HepG2 (cell line): ENCODE measurements at regions not wholly inside any gene's neighbourhood (a gene's known extent, or its start where the extent isn't known, plus 50 kb on each side); places are given as distances from the start of the nearest gene placed in this dataset.

Experiments
- ATAC-seq: fragments of 200-7000 bp; cut with Tn5 transposase; 3 replicates; pipeline ENCODE4 v1.9.1; 2020; ENCODE audit warnings: mild to moderate bottlenecking, moderate library complexity
- BruUV-seq: library from RNA; stranded (reverse); fragments of 400-500 nt; replicated peaks from 2 replicates; lab custom pipeline; 2021; lab: Mats Ljungman, UMichigan
- CTCF ChIA-PET: fragments of 300-600 bp; formaldehyde crosslinking; extraction: SDS; loops from one replicate; lab custom pipeline; 2021; ENCODE audit warnings: low total read pairs, inconsistent platforms, low intra/inter-chr PET ratio; lab: Yijun Ruan, JAX
- POLR2A ChIA-PET: fragments of 350-600 bp; sonication (Branson Sonifier 250); formaldehyde crosslinking; loops from one replicate; lab custom pipeline; 2020; ENCODE audit warnings: antibody characterized with exemption, inconsistent platforms; lab: Yijun Ruan, JAX
- DNase-seq: peaks from one replicate; pipeline ENCODE4 v3.0.0-alpha.2; 2015; ENCODE audit warnings: low spot score
- FAIRE-seq: peaks from 3 replicates; lab custom pipeline; 2011; peaks lifted over from hg19 to GRCh38; lab: Jason Lieb, UNC
- H2AFZ ChIP-seq: one replicate; pipeline ENCODE4 v1.6.1; 2011; ENCODE audit warnings: low read length, inconsistent platforms
- H3K27ac ChIP-seq: fragments of 300-600 bp; 3 replicates; pipeline ENCODE4 v1.8.0; 2011; ENCODE audit warnings: mixed run types, mild to moderate bottlenecking, mixed read lengths, low read length, inconsistent platforms; ENCODE audit not compliant: insufficient read depth; ENCODE audit errors: extremely low read length
- H3K27me3 ChIP-seq, 2 experiments: fragments of 200-600 bp in 1 of 2; 2 replicates in 1 of 2; 3 replicates in 1 of 2; pipeline versions ENCODE4 v1.6.0 to v1.8.0; 2011; ENCODE audit warnings: low read length in 2 of 2, mild to moderate bottlenecking in 2 of 2, moderate library complexity in 2 of 2, inconsistent platforms in 1 of 2; ENCODE audit not compliant: insufficient read depth in 2 of 2, control insufficient read depth in 1 of 2
- H3K36me3 ChIP-seq, 2 experiments: fragments of 200-600 bp in 1 of 2; replicated peaks in 1 of 2; 2 replicates in 1 of 2; 3 replicates in 1 of 2; pipeline versions ENCODE4 v1.5.1 to v1.8.0; 2011; ENCODE audit warnings: low read length in 2 of 2, inconsistent platforms in 1 of 2; ENCODE audit not compliant: insufficient read depth in 2 of 2, control insufficient read depth in 1 of 2
- H3K4me1 ChIP-seq: 2 replicates; pipeline ENCODE4 v1.5.1; 2012; ENCODE audit warnings: low read length, inconsistent platforms; ENCODE audit not compliant: insufficient read depth
- H3K4me2 ChIP-seq: 2 replicates; pipeline ENCODE4 v1.6.0; 2011; ENCODE audit warnings: low read depth, low read length, inconsistent platforms
- H3K4me3 ChIP-seq, 3 experiments: fragments of 200-600 bp in 1 of 3; sonication (generic), shearing (Covaris generic) in 1 of 3; replicated peaks in 1 of 3; 2 replicates each; pipeline ENCODE4 v1.5.1; 2011 to 2016; ENCODE audit warnings: low read length in 3 of 3, inconsistent platforms in 2 of 3, low read depth in 2 of 3, mild to moderate bottlenecking in 2 of 3, control low read depth in 1 of 3, mixed read lengths in 1 of 3; ENCODE audit not compliant: insufficient read depth in 1 of 3
- H3K79me2 ChIP-seq: one replicate; pipeline ENCODE4 v1.6.1; 2011; ENCODE audit warnings: low read length, inconsistent platforms; ENCODE audit not compliant: insufficient read depth
- H3K9ac ChIP-seq: 2 replicates; pipeline ENCODE4 v1.6.0; 2011; ENCODE audit warnings: mild to moderate bottlenecking, low read depth, low read length, inconsistent platforms; ENCODE audit not compliant: insufficient read depth
- H3K9me3 ChIP-seq: 2 replicates; pipeline ENCODE4 v1.5.1; 2012; ENCODE audit warnings: mild to moderate bottlenecking, low read length
- H4K20me1 ChIP-seq: 2 replicates; pipeline ENCODE4 v1.6.0; 2011; ENCODE audit warnings: inconsistent platforms, mild to moderate bottlenecking, low read length, moderate library complexity; ENCODE audit not compliant: insufficient read depth
- FUBP1 ChIP-seq: sonication (generic); formaldehyde crosslinking; IDR thresholded peaks from 2 replicates; pipeline ENCODE4 v1.5.1; 2020; ENCODE audit warnings: missing genetic modification reagents, mild to moderate bottlenecking, borderline replicate concordance
- GATAD2A ChIP-seq: IDR thresholded peaks from 2 replicates; pipeline ENCODE4 v1.6.1; 2016
- GTF2F1 ChIP-seq: fragments of 150-350 bp; IDR thresholded peaks from 2 replicates; pipeline ENCODE4 v1.6.1; 2014; ENCODE audit warnings: low read length
- HMGXB3 ChIP-seq: sonication (generic); formaldehyde crosslinking; IDR thresholded peaks from 2 replicates; pipeline ENCODE4 v1.4.0; 2020; ENCODE audit warnings: missing genetic modification reagents, borderline replicate concordance
- POLR2A ChIP-seq, 2 experiments: IDR thresholded peaks; 2 replicates each; pipeline ENCODE4 v1.6.1; 2011; ENCODE audit warnings: low read depth in 2 of 2, low read length in 2 of 2, mild to moderate bottlenecking in 1 of 2, moderate library complexity in 1 of 2; ENCODE audit not compliant: insufficient read depth in 1 of 2
- SALL2 ChIP-seq: sonication (generic); formaldehyde crosslinking; IDR thresholded peaks from 2 replicates; pipeline ENCODE4 v1.8.1; 2023; ENCODE audit warnings: mild to moderate bottlenecking, missing genetic modification reagents, inconsistent platforms
- TEAD3 ChIP-seq: optimal IDR thresholded peaks from 2 replicates; pipeline ENCODE3; 2016; ENCODE audit warnings: borderline replicate concordance
- TEF ChIP-seq: sonication (generic); formaldehyde crosslinking; IDR thresholded peaks from 2 replicates; pipeline ENCODE4 v1.5.0; 2020; ENCODE audit warnings: missing genetic modification reagents
- ZNF318 ChIP-seq: sonication (generic); formaldehyde crosslinking; IDR thresholded peaks from 2 replicates; pipeline ENCODE4 v1.4.0; 2020; ENCODE audit warnings: mild to moderate bottlenecking, missing genetic modification reagents
- ZNF441 ChIP-seq: sonication (generic); formaldehyde crosslinking; IDR thresholded peaks from 2 replicates; pipeline ENCODE4 v1.7.0; 2021; ENCODE audit warnings: missing genetic modification reagents, borderline replicate concordance
- WGBS: methylation state at CpG from one replicate; pipeline ENCODE4 v1.1.6; 2017; ENCODE audit warnings: low lambda C conversion rate; 5-methylcytosine and 5-hydroxymethylcytosine counted together
- in situ Hi-C: cut with HindIII; loops from 2 replicates; pipeline ENCODE4 v1.10.0; 2017; ENCODE audit warnings: low pct_unique_long_range_greater_than_20kb; ENCODE audit not compliant: extremely low pct_ligation_motif_present
- intact Hi-C: fragments of 100-400 bp; cut with micrococcal nuclease; formaldehyde crosslinking; loops from one replicate; pipeline ENCODE4 v1.10.0; 2022; ENCODE audit not compliant: unreplicated experiment

GRCh38 chr2:190815226-190815625 lies 65.4 kb upstream of the GLS start:
- FAIRE-seq (no peak), ATAC-seq (no peak), DNase-seq (no peak)
- Histone ChIP-seq H3K4me1 (peaks cover 35% of the 10 kb centered on the region), H3K79me2 (peaks cover 22% of the 10 kb centered on the region), H3K27me3 (no peaks in the 10 kb centered on the region), H3K36me3 (no peaks in the 10 kb centered on the region), H3K4me3 (no peak overlapping the region), H2AFZ (no peak overlapping the region), H3K27ac (no peak overlapping the region), H3K4me2 (no peak overlapping the region), H3K9me3 (no peaks in the 10 kb centered on the region), H3K9ac (no peak overlapping the region), H4K20me1 (no peaks in the 10 kb centered on the region)
- BruUV-seq = no TSS peak
- 88% methylated on average over 2 of the region's 2 CpGs for WGBS
- intact Hi-C loops = loop anchor here (10.0 kb wide), 1 partner anchor 200 kb away; the partner anchor contains the start of gene STAT1
- ChIA-PET CTCF (no interaction called here), POLR2A (no interaction called here)
- in situ Hi-C loops = no loop called here
- TF ChIP-seq GATAD2A (CRISPR knock-in tag) (no peak), ZNF441 (no peak), GTF2F1 (no peak), TEF (CRISPR knock-in tag) (no peak), SALL2 (CRISPR knock-in tag) (no peak), HMGXB3 (CRISPR knock-in tag) (no peak), POLR2A (IDR thresholded peaks at IDR 0.05; ENCODE audit: insufficient read depth in 1 of 2, low read depth in 2 of 2, low read length in 2 of 2) (no peak), FUBP1 (CRISPR knock-in tag) (no peak), ZNF318 (CRISPR knock-in tag) (no peak), TEAD3 (CRISPR knock-in tag) (no peak)
